Erythroblast (primary cell): ENCODE measurements at regions not wholly inside any gene's neighbourhood (a gene's known extent, or its start where the extent isn't known, plus 50 kb on each side); places are given as distances from the start of the nearest gene placed in this dataset.

Experiments used
- GATA1 ChIP-seq: IDR thresholded peaks from 2 replicates; pipeline ENCODE4 v1.6.1; 2011; ENCODE audit warnings: low read depth, mild to moderate bottlenecking, control low read depth, low read length, moderate library complexity
- POLR2A ChIP-seq: IDR thresholded peaks from 2 replicates; pipeline ENCODE4 v1.6.1; 2011; ENCODE audit warnings: mild to moderate bottlenecking, low read length

DNA sequence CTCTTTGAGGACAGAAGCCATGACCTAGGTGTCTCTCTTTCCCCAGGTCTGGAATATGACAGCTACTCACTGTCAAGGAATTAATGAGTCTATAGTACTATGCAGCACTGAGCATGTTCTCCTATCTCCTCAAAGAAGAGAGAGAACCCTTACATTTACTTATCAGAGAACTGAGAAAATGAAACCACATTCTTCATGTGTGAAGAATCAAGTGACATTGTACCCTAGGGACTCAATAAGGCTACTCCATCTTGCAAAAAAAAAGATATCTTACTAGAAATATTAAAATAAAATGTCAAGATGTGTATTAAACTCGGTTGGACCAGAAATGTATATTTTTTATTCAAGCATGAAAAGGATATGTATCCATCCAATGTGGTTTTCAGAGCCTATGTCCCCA lies 133.2 kb upstream of the COL8A1 start:
- TF ChIP-seq POLR2A (no peak), GATA1 (no peak)
